GM18505 (cell line): ENCODE measurements at regions not wholly inside any gene's neighbourhood (a gene's known extent, or its start where the extent isn't known, plus 50 kb on each side); places are given as distances from the start of the nearest gene placed in this dataset.

Experiments
- ATAC-seq: cut with Tn5 transposase; IDR thresholded peaks from one replicate; pipeline ENCODE4 v1.9.1; 2021; ENCODE audit not compliant: unreplicated experiment
- POLR2A ChIP-seq: IDR thresholded peaks from 4 replicates; pipeline ENCODE4 v1.6.1; 2011; ENCODE audit warnings: borderline replicate concordance; ENCODE audit not compliant: insufficient read depth, insufficient read length; ENCODE audit errors: extremely low read depth

DNA sequence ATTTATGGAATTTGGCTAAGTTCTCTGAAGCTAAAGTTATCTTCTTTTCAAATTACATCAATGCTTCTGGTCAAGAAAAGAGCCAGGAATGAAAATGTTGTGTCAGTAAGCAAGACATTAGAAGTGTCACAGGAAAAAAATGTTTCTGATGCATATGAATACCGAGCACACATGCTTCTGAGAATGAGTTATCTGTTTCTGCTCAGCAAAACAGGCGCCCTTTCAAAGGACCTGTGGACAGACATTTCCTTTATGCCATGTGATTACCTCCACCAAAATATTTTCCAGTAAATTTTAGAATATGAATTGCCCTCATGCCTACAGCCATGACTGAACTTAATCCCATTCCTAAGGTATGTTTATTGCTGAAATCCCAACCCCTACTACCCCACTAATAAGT, 55.4 kb upstream of the RNF180 start:
- TF ChIP-seq POLR2A: no peak
- ATAC-seq: no peak

DNA sequence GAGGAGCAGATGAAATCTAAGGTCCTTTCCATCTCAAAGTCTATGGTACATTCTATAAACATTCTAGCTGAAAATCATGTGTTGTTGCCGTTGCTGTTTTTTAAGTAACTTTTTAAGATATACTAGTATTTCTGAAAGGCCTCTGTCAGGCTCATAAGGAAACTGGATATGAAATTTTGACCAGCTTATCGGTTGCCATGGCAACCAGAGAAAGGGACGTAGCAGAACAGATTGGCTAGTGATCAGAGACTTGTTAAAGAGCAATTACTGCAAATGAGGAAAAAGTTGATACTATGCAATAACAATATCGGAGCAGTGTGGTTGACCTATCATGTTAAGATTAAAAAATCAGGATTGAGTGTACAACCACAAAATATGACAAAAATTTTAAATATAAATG, 57.0 kb upstream of the RNF180 start:
- no peak for ATAC-seq
- TF ChIP-seq POLR2A: no peak

DNA sequence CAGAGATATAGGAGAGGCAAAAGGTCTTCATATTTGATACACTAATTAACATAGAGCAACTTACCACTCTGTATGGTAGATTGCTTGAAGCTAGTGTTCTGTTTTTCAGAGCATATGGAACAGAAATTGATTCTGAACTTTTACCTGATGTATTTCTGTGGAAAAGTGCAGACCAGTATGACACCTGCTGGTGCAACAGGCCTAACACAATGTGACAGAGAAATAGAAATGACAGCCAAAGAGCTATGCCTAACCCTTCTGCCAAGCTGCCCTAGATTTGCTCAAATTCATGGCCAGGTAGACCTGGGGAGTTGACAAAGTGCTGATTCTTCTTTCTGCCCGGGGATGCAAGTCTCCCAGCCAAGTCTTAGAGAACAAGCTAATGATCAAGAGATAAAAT, 65.4 kb upstream of the RNF180 start:
- ATAC-seq: no peak
- TF ChIP-seq POLR2A: no peak

DNA sequence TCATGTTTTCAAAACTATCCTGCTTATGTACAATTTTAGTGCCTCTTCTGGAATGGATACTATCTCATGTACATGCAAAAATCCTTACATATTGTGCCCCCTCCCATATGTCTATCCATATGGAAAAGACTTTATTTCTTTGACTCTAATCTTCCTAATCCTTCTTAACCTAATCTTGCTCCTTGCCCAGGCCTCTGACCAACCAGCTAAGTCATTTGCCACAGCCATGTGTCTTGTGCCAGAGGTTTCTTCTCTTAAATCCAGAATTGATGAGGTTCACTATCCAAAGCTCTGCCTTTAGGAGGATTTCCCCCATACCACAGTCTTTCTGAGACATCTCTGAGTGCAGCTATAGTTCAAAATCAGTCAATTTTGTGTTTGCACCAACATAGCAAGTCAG, 68.9 kb upstream of the RNF180 start:
- no peak for TF ChIP-seq POLR2A
- ATAC-seq: no peak

DNA sequence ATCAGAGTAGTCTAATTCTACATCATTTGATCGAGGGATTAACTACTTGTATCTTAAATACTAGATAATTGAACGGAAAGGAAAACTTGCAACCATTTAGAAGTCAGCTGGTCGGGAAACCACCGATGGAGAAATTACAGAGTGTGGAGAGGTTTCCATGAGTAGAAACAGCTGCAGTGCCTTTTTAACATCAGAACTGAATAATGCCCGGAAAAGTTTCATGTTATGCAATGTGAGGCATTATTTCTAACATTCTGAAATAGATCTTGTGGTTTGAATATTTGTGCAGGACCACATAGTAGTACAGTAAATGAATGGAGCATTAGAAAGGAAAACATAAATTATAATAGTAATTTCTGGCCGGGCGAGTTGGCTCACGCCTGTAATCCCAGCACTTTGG, 88.1 kb upstream of the RNF180 start:
- no peak for TF ChIP-seq POLR2A
- no peak for ATAC-seq

DNA sequence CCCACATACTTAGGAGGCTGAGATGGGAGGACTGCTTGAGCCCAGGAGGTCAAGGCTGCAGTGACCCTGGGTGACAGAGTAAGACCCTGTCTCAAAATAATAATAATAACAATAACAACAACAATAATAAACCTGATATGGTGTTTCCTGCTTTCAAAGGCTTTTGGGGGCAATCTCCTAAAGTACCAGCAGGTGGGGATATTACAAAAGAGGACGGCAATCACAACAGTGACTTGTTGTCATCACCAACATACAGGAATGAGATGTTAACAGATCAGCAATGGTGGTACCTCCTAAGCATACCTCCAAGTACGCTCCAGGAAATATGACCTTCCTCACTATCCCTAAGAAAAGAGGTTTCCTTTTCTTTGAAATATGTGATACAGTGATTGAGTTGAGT, 91.1 kb upstream of the RNF180 start:
- ATAC-seq: peak; percentile 88
- no peak for TF ChIP-seq POLR2A

DNA sequence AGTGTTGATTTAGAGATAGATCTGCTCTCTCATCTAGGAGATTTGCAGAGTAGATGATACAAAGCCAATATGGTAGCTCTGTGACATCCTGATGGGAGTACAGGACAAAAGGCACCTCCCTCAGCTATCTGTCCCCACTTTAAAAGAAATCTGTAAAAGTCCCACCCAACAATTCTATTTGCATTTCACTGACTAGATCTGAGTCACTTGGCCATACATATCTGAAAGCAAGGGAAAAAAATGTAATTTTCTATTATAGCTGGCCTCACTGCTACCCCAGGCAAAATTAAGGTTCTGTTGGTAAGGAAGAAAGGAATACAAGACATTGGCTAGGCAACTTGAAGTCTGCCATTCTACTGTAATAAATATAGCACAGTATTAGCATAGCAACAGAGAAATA, 96.2 kb upstream of the RNF180 start:
- no peak for TF ChIP-seq POLR2A
- ATAC-seq: no peak

DNA sequence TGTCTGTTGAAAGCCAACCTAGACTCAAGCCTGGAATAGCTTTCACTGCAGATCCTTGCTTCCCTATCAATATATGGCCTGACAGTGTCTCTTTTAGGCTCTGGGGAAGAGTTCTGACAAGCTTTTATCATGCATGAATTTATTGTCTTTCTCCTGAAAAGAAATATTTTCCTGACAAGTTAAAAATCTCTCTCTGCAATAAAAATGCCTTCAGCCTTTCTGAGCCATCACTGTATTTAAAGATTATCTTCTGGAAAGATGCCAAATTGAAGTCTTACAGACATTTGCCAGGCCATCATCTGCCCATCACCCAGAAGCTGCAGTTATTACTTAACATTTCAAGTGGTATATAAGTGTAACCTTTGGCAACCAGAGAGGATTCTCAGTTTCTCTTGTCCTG, 88.1 kb upstream of the HTR1A start:
- ATAC-seq: no peak
- no peak for TF ChIP-seq POLR2A

DNA sequence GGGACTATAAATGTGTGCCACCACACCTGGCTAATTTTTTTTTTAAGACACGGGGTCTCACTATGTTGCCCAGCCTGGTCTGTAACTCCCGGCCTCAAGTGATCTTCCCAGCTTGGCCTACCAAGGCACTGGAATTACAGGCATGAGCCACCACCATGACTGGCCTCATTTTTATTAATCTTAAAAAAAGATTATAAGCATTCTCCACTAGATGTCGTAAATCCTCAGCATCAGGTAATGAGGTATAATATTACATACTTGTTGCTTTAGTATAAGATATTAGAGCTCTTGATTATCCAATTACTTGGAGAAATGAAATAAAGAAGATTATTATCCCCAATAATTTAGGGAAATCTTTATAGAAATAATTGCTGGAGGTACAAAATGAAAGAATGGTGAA, 78.2 kb upstream of the HTR1A start:
- TF ChIP-seq POLR2A: no peak
- ATAC-seq: no peak

DNA sequence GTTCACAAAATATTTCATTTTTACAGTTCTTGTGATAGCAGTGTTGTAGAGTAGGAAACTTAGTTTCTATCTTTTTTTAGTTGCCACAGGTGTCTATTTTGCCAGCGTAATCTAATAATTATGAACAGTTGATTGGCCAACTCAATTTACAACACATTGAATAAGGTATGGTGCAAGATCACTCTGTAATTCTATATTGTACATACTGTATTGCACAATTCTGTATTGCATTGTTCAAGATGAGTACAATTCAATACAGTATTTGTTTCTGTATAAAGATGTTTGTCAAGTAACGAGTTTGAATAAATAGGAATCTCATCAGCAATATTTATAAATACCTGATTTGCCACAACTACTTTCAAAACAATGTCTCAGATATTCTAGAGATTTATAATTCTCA, 64.2 kb upstream of the HTR1A start:
- no peak for ATAC-seq
- no peak for TF ChIP-seq POLR2A

DNA sequence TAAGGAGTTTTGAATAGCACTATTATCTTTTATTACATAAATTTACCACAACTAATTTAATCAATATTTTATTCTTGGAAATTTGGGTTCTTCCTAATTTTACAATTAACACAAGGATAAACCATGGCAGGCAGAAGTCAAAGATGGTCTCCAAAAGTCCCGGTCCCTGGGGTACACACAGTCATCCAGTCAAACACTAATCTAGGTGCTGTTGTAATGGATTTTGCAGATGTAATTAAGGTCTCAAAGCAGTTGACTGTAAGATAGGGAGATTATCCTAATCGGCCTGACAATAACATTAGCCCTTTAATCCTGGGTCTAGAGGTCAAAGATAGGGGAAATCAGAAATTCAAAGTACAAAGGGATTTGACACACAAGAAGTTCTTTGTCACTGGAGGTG, 57.5 kb upstream of the HTR1A start:
- no peak for ATAC-seq
- no peak for TF ChIP-seq POLR2A

DNA sequence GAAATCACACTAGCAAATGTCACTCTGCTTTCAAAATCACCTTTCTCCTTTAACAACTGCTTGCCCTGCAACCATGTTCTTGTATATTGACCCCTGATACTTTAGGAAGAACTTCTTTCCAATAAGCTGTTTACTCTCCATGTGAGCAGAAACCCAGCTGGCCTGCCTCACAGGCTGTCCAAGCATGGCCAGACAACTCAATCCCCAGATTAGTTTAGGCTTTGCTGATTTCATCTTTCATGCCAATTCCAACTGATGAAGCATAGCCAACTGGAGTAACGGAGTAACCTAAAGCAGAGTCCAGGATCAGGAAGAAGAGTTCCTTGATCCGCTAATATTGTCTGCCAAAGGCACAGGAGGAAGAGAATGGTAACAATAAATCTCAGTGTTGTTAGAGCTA, 56.7 kb upstream of the HTR1A start:
- ATAC-seq: no peak

DNA sequence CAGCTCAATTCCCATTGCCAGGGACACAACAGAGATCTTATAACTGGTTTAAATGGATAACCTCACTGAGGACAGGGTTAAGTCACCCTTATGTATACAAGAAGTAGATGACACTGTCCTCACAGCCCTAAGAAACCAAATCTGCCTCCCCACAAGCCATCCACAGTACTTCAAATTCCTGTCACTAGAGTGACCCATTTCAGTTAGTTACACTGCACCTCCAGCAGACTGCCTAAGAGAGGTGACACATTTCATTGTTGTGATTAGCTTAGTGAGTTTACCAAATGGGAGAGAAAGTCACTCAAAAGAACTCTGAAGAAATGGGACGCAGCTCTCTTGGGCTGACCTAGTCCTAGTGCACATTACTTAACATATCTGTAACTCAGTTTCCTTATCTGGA, 53.6 kb upstream of the HTR1A start:
- no peak for TF ChIP-seq POLR2A
- ATAC-seq: no peak

More for the DNA sequence above, 56.7 kb upstream of the HTR1A start:
- no peak for TF ChIP-seq POLR2A
